HG02981 (cell line): ENCODE measurements at regions not wholly inside any gene's neighbourhood (a gene's known extent, or its start where the extent isn't known, plus 50 kb on each side); places are given as distances from the start of the nearest gene placed in this dataset.

Source experiments
- ATAC-seq: cut with Tn5 transposase; IDR thresholded peaks from one replicate; pipeline ENCODE4 v1.9.1; 2021; ENCODE audit warnings: mild to moderate bottlenecking, moderate library complexity; ENCODE audit not compliant: unreplicated experiment

- no peak for ATAC-seq
Observed at GRCh38 chr22:49535126-49535525, 292.5 kb downstream of the BRD1 start.

- no peak for ATAC-seq
Observed at GRCh38 chr22:49534386-49534785, 293.3 kb downstream of the BRD1 start.

- no peak for ATAC-seq
Observed at GRCh38 chr22:49533886-49534285, 293.8 kb downstream of the BRD1 start.

GRCh38 chr22:49532869-49533802 is 294.5 kb downstream of the BRD1 start:
- no peak for ATAC-seq

- no peak for ATAC-seq
Observed at GRCh38 chr22:49531368-49531791, 296.3 kb downstream of the BRD1 start.

GRCh38 chr22:49530671-49531367 is 296.9 kb downstream of the BRD1 start:
- no peak for ATAC-seq

- no peak for ATAC-seq
Observed at GRCh38 chr22:49528420-49528720, 299.3 kb downstream of the BRD1 start.

- no peak for ATAC-seq
Observed at GRCh38 chr22:49527611-49528419, 299.9 kb downstream of the BRD1 start.

GRCh38 chr22:49525801-49526535 is 301.7 kb downstream of the BRD1 start:
- ATAC-seq: no peak

GRCh38 chr22:49525360-49525759 is 302.3 kb downstream of the BRD1 start:
- ATAC-seq: no peak

- ATAC-seq: no peak
Observed at GRCh38 chr22:49524362-49524761, 303.3 kb downstream of the BRD1 start.

- ATAC-seq: no peak
Observed at GRCh38 chr22:49523374-49524008, 304.2 kb downstream of the BRD1 start.

- ATAC-seq: no peak
Observed at GRCh38 chr22:49522582-49523373, 304.9 kb downstream of the BRD1 start.

- ATAC-seq: no peak
Observed at GRCh38 chr22:49521787-49522224, 305.9 kb downstream of the BRD1 start.

GRCh38 chr22:49519117-49519737 is 308.4 kb downstream of the BRD1 start:
- ATAC-seq: no peak

GRCh38 chr22:49518436-49518970 is 309.2 kb downstream of the BRD1 start:
- no peak for ATAC-seq

- no peak for ATAC-seq
Observed at GRCh38 chr22:49517667-49518185, 309.9 kb downstream of the BRD1 start.

- ATAC-seq: no peak
Observed at GRCh38 chr22:49517211-49517610, 310.5 kb downstream of the BRD1 start.
